ENCODE measurements at regions not wholly inside any gene's neighbourhood (a gene's known extent, or its start where the extent isn't known, plus 50 kb on each side); places are given as distances from the start of the nearest gene placed in this dataset.

DNA sequence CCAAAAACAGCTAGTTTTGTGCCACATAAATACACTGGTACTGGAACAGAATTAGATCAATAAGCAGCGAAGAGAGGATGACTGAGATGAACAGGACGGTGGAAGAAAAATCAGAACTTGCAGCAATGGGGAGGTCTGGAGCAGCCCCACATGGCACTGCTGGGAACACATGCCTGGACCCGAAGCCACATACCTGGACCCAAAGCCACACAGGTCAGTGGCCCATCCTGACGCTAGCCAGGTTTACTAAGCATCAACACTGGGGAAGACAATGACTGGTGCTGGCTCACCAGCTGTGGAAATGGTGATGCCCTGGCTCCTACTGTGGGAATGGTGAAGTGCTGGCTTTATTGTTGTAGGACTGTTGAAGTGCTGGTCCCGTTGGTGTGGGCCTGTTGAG, 139.7 kb upstream of the IRX4 start:
- H3K4me2 ChIP-seq (ENCODE audit: insufficient read depth in 1 of 2, low read depth in 2 of 2, low read length in 2 of 2), result no peak overlapping the region
- 85% methylated on average over 5 of the region's 5 CpGs; no CpG with 5 or more reads in 1 of the 2 experiments for WGBS, 2 experiments (ENCODE audit: extremely low coverage in 1 of 2, insufficient coverage in 1 of 2, insufficient read length in 1 of 2, insufficient replicate concordance in 2 of 2, low coverage in 1 of 2, low lambda C conversion rate in 2 of 2, missing lambda C conversion rate in 1 of 2)
- H2BK12ac ChIP-seq (ENCODE audit: low read depth, low read length), result no peak overlapping the region
- H2AFZ ChIP-seq (ENCODE audit: low read length), result no peak overlapping the region
- no peaks in the 10 kb centered on the region for H3K27me3 ChIP-seq (replicated peaks in 1 of 4; ENCODE audit: control insufficient read depth in 3 of 4, extremely low read depth in 1 of 4, insufficient read depth in 3 of 4, low read length in 3 of 4)
- H3K23me2 ChIP-seq (ENCODE audit: low read depth, low read length), result no peaks in the 10 kb centered on the region
- H3K4me1 ChIP-seq (replicated peaks in 1 of 4; ENCODE audit: control insufficient read depth in 3 of 4, insufficient read depth in 4 of 4, low read length in 3 of 4), result peaks cover 0 to 4% (median 2%) of the 10 kb centered on the region in 4 experiments; a peak in 3 of 7 replicates
- H3K9me3 ChIP-seq (ENCODE audit: insufficient read depth in 2 of 2, low read depth in 1 of 2, low read length in 1 of 2), result no peaks in the 10 kb centered on the region
- no peaks in the 10 kb centered on the region for H4K20me1 ChIP-seq (replicated peaks in 1 of 2; ENCODE audit: control insufficient read depth in 1 of 2, insufficient read depth in 2 of 2, low read length in 2 of 2)
- no peaks in the 10 kb centered on the region for H3K79me2 ChIP-seq (ENCODE audit: control insufficient read depth in 1 of 2, insufficient read depth in 2 of 2, low read length in 2 of 2)
- POLR2A ChIA-PET (ENCODE audit: partially characterized antibody), result no interaction called here
- H4K5ac ChIP-seq (ENCODE audit: insufficient read length, low read depth, low read length), result no peak overlapping the region
- CTCF ChIA-PET (ENCODE audit: partially characterized antibody), result interaction anchor here (0.9 to 1.0 kb wide), 2 partner anchors 23 to 350 kb away, joined by 3 read pairs; no protein-coding TSS in a partner anchor
- FAIRE-seq, result no peak
- H2BK5ac ChIP-seq (ENCODE audit: low read depth, low read length), result no peak overlapping the region
- H3K4me3 ChIP-seq (ENCODE audit: extremely low read depth in 1 of 4, insufficient read depth in 2 of 4, low read depth in 3 of 4, low read length in 4 of 4), result no peak overlapping the region
- DNase-seq (ENCODE audit: low read depth in 1 of 2, low spot score in 2 of 2), result peak in 1 of 2 experiments; percentile 24
- no peak overlapping the region for H4K8ac ChIP-seq (ENCODE audit: extremely low read depth, insufficient read depth, low read length)
- H3K79me1 ChIP-seq (ENCODE audit: low read depth, low read length), result no peaks in the 10 kb centered on the region
- H3K4ac ChIP-seq (replicated peaks; ENCODE audit: insufficient read length, low read depth, low read length), result no peak overlapping the region
- H2AK5ac ChIP-seq (ENCODE audit: low read depth, low read length), result no peak overlapping the region
- no peak overlapping the region for H3K56ac ChIP-seq (replicated peaks; ENCODE audit: insufficient read length, low read depth, low read length)
- H3K36me3 ChIP-seq (ENCODE audit: control insufficient read depth in 2 of 4, insufficient read depth in 4 of 4, low read length in 3 of 4), result no peaks in the 10 kb centered on the region
- no peak overlapping the region for H3K9ac ChIP-seq (replicated peaks in 1 of 4; ENCODE audit: extremely low read depth in 1 of 4, low read depth in 3 of 4, low read length in 3 of 4)
- H4K91ac ChIP-seq (replicated peaks; ENCODE audit: insufficient read length, low read length), result no peak overlapping the region
- H3K23ac ChIP-seq (ENCODE audit: insufficient read length), result no peak overlapping the region
- no peak overlapping the region for H3K27ac ChIP-seq (ENCODE audit: low read depth, low read length)
- H3K14ac ChIP-seq (ENCODE audit: insufficient read length), result no peak overlapping the region
- no peak overlapping the region for H3K18ac ChIP-seq (ENCODE audit: extremely low read depth, low read length)
- H2BK20ac ChIP-seq (ENCODE audit: low read length), result no peak overlapping the region
- TF ChIP-seq KDM1A (IDR thresholded peaks at IDR 0.05; ENCODE audit: borderline replicate concordance, low read length) (no peak), GABPA (IDR thresholded peaks at IDR 0.05; ENCODE audit: borderline replicate concordance, insufficient read depth, low read length) (no peak), RAD21 (IDR thresholded peaks at IDR 0.05 in 1 of 2, conservative IDR thresholded peaks at IDR 0.05 in 1 of 2; ENCODE audit: low read depth in 2 of 2, low read length in 2 of 2) (no peak), YY1 (IDR thresholded peaks at IDR 0.05; ENCODE audit: low read depth, low read length) (no peak), SIRT6 (IDR thresholded peaks at IDR 0.05; ENCODE audit: low read length) (no peak), TBP (IDR thresholded peaks at IDR 0.05; ENCODE audit: low read depth, low read length) (no peak), JUN (IDR thresholded peaks at IDR 0.05; ENCODE audit: low read depth, low read length) (no peak), CHD2 (IDR thresholded peaks at IDR 0.05; ENCODE audit: low read length) (no peak), TCF12 (IDR thresholded peaks at IDR 0.05; ENCODE audit: low read depth, low read length) (no peak), KDM5A (IDR thresholded peaks at IDR 0.05; ENCODE audit: low read length) (no peak), EP300 (IDR thresholded peaks at IDR 0.05; ENCODE audit: borderline replicate concordance in 1 of 2, low read depth in 2 of 2, low read length in 2 of 2) (no peak)
- H2BK120ac ChIP-seq (replicated peaks; ENCODE audit: low read depth, low read length), result no peak overlapping the region
- H2BK15ac ChIP-seq (ENCODE audit: low read length), result no peak overlapping the region

Measured in H1 (cell line).